ENCODE measurements at regions not wholly inside any gene's neighbourhood (a gene's known extent, or its start where the extent isn't known, plus 50 kb on each side); places are given as distances from the start of the nearest gene placed in this dataset.
A peak's percentile ranks its signal among the peaks of the same experiment; 100 is the strongest.

GRCh38 chr7:36082910-36083309 lies 70.1 kb upstream of the EEPD1 start:
- TF ChIP-seq, protein P1, sequence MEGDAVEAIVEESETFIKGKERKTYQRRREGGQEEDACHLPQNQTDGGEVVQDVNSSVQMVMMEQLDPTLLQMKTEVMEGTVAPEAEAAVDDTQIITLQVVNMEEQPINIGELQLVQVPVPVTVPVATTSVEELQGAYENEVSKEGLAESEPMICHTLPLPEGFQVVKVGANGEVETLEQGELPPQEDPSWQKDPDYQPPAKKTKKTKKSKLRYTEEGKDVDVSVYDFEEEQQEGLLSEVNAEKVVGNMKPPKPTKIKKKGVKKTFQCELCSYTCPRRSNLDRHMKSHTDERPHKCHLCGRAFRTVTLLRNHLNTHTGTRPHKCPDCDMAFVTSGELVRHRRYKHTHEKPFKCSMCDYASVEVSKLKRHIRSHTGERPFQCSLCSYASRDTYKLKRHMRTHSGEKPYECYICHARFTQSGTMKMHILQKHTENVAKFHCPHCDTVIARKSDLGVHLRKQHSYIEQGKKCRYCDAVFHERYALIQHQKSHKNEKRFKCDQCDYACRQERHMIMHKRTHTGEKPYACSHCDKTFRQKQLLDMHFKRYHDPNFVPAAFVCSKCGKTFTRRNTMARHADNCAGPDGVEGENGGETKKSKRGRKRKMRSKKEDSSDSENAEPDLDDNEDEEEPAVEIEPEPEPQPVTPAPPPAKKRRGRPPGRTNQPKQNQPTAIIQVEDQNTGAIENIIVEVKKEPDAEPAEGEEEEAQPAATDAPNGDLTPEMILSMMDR (IDR thresholded peaks at IDR 0.05; ENCODE audit: insufficient read depth, low read length, severe bottlenecking) = no peak
- DNase-seq (ENCODE audit: low read depth) (no peak), FAIRE-seq (no peak)

GRCh38 chr7:36083626-36084380 lies 69.3 kb upstream of the EEPD1 start:
- Histone ChIP-seq H3K36me3 (ENCODE audit: control insufficient read depth, insufficient read depth, low read length) (no peaks in the 10 kb centered on the region), H3K4me3 (ENCODE audit: low read depth, low read length) (no peak overlapping the region), H3K27me3 (ENCODE audit: control insufficient read depth, insufficient read depth, low read length) (no peaks in the 10 kb centered on the region)
- TF ChIP-seq, protein P1 (IDR thresholded peaks at IDR 0.05; ENCODE audit: insufficient read depth, low read length, severe bottlenecking) = no peak
- peak; percentile 83 for FAIRE-seq
- DNase-seq (ENCODE audit: low read depth) = no peak

More at GRCh38 chr7:36082910-36083309, 70.1 kb upstream of the EEPD1 start:
- no peak overlapping the region for H3K4me3 ChIP-seq (ENCODE audit: low read depth, low read length)
- no peaks in the 10 kb centered on the region for H3K27me3 ChIP-seq (ENCODE audit: control insufficient read depth, insufficient read depth, low read length)
- H3K36me3 ChIP-seq (ENCODE audit: control insufficient read depth, insufficient read depth, low read length) = no peaks in the 10 kb centered on the region

DNA sequence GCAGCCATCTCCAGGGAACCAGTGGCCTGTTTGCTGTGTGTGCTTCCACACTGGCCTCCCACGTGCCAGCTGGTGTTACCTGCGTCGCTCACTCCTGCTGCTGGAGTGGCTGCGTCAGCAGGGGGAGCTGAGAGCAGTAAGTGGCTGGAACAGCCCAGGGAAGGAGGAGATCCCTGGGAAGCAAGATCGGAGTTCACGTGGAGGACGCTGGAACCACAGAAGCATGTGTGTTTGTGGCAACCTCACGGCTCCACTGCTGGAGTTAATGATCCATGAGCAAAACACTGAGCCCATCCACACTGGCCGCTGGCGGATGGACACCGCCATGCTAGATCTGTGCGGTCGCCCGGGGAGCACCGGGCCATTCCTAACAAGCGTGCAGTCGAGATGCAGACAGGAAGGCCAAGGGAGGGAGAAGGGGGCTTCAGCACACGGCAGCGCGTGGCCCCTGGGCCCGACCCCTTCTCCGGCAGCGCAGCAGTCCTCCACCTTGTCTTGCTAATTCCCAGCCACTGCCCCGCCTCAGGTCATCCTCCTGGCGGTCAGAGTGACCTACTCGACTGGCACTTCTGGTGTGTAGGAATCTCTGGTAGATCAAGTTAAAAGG lies 68.5 kb upstream of the EEPD1 start:
- DNase-seq (ENCODE audit: low read depth) = peak; percentile 53

DNA sequence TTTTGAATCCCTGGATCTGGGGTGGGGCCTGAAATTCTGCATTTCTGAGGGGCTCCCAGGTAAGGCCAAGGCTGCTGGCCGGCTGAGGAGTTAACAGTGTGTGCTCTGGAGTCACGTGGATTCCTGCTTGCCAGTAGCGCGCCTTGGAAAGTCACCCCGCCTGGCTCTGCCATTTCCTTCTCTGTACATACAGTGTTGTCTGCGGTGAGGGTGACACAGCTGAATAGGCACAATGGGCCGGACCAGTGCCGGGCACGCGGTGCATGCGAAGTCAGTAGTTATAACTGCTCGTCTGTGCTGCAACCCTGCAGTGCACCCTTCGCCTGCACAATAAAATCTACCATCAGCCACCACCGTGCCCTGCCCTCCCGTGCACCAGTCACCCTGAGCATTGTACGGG lies 68.0 kb upstream of the EEPD1 start:
- Histone ChIP-seq H3K27me3 (ENCODE audit: control insufficient read depth, insufficient read depth, low read length) (no peaks in the 10 kb centered on the region), H3K4me3 (ENCODE audit: low read depth, low read length) (no peak overlapping the region), H3K36me3 (ENCODE audit: control insufficient read depth, insufficient read depth, low read length) (no peaks in the 10 kb centered on the region)
- DNase-seq (ENCODE audit: low read depth) (no peak), FAIRE-seq (no peak)
- TF ChIP-seq, protein P1 (IDR thresholded peaks at IDR 0.05; ENCODE audit: insufficient read depth, low read length, severe bottlenecking) = no peak

More for the DNA sequence above, 68.5 kb upstream of the EEPD1 start:
- Histone ChIP-seq H3K36me3 (ENCODE audit: control insufficient read depth, insufficient read depth, low read length) (no peaks in the 10 kb centered on the region), H3K4me3 (ENCODE audit: low read depth, low read length) (no peak overlapping the region), H3K27me3 (ENCODE audit: control insufficient read depth, insufficient read depth, low read length) (no peaks in the 10 kb centered on the region)
- TF ChIP-seq, protein P1 (IDR thresholded peaks at IDR 0.05; ENCODE audit: insufficient read depth, low read length, severe bottlenecking) = peak; percentile 77
- FAIRE-seq = no peak

GRCh38 chr7:36086571-36086970 lies 66.5 kb upstream of the EEPD1 start:
- DNase-seq (ENCODE audit: low read depth) (no peak), FAIRE-seq (no peak)
- H3K36me3 ChIP-seq (ENCODE audit: control insufficient read depth, insufficient read depth, low read length) = no peaks in the 10 kb centered on the region
- TF ChIP-seq, protein P1 (IDR thresholded peaks at IDR 0.05; ENCODE audit: insufficient read depth, low read length, severe bottlenecking) = no peak
- no peak overlapping the region for H3K4me3 ChIP-seq (ENCODE audit: low read depth, low read length)
- no peaks in the 10 kb centered on the region for H3K27me3 ChIP-seq (ENCODE audit: control insufficient read depth, insufficient read depth, low read length)

Data from bronchial epithelial cell (primary cell).